Lower lobe of right lung (tissue), 2 donors: ENCODE measurements at regions not wholly inside any gene's neighbourhood (a gene's known extent, or its start where the extent isn't known, plus 50 kb on each side); places are given as distances from the start of the nearest gene placed in this dataset.

Experiments
- ATAC-seq, 2 donors: fragments of 200-7000 bp; cut with Tn5 transposase; one replicate each; pipeline ENCODE4 v1.9.1; 2020 to 2022; ENCODE audit warnings: mild to moderate bottlenecking in 2 of 2, moderate library complexity in 2 of 2
- DNase-seq: peaks from one replicate; pipeline ENCODE4 v3.0.0-alpha.2; 2020
- H3K27ac ChIP-seq: fragments of 200-600 bp; one replicate; pipeline ENCODE4 v1.8.0; 2022
- H3K27me3 ChIP-seq: fragments of 200-600 bp; one replicate; pipeline ENCODE4 v1.8.0; 2022; ENCODE audit warnings: low read depth
- H3K36me3 ChIP-seq: fragments of 200-600 bp; one replicate; pipeline ENCODE4 v1.8.0; 2022; ENCODE audit warnings: mild to moderate bottlenecking
- H3K4me1 ChIP-seq: fragments of 200-600 bp; one replicate; pipeline ENCODE4 v1.8.0; 2022
- H3K4me3 ChIP-seq: fragments of 200-600 bp; one replicate; pipeline ENCODE4 v1.8.0; 2022; ENCODE audit warnings: mild to moderate bottlenecking
- H3K9me3 ChIP-seq: fragments of 200-600 bp; one replicate; pipeline ENCODE4 v1.8.0; 2022
- intact Hi-C: fragments of 100-400 bp; cut with DNase I; formaldehyde crosslinking; loops from one replicate; pipeline ENCODE4 v1.11.0; 2022
- TF ChIP-seq, protein P1 (sequence below): fragments of 200-600 bp; IDR thresholded peaks from one replicate; pipeline ENCODE4 v1.8.0; 2022; ENCODE audit warnings: antibody characterized with exemption, mild to moderate bottlenecking
- donor health status: DM: no; HTN: yes; CAD: no; lungs with severe emphysema.

DNA sequence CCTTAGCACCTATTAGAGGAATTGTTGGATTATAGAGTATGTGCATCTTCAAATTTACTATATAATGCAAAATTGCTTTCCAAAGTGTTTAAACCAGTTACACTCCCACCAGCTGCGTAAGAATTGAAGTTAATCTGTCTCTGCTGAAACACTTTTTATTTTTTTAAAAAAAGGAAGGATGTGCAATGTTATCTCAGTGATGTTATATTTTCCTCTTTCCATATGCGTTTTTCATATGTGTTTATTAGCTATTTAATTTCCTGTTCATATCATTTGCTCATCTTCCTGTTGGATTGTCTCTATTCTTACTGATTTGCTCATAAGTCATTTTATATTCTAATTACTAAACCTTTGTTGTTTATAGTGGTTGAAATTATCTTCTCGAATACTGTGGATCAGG lies 63.2 kb upstream of the RFX8 start:
- no peaks in the 10 kb centered on the region for H3K9me3 ChIP-seq
- TF ChIP-seq, protein P1, sequence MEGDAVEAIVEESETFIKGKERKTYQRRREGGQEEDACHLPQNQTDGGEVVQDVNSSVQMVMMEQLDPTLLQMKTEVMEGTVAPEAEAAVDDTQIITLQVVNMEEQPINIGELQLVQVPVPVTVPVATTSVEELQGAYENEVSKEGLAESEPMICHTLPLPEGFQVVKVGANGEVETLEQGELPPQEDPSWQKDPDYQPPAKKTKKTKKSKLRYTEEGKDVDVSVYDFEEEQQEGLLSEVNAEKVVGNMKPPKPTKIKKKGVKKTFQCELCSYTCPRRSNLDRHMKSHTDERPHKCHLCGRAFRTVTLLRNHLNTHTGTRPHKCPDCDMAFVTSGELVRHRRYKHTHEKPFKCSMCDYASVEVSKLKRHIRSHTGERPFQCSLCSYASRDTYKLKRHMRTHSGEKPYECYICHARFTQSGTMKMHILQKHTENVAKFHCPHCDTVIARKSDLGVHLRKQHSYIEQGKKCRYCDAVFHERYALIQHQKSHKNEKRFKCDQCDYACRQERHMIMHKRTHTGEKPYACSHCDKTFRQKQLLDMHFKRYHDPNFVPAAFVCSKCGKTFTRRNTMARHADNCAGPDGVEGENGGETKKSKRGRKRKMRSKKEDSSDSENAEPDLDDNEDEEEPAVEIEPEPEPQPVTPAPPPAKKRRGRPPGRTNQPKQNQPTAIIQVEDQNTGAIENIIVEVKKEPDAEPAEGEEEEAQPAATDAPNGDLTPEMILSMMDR: no peak
- H3K27me3 ChIP-seq: no peaks in the 10 kb centered on the region
- ATAC-seq: no peak
- no peaks in the 10 kb centered on the region for H3K36me3 ChIP-seq
- no peaks in the 10 kb centered on the region for H3K4me1 ChIP-seq
- H3K4me3 ChIP-seq: no peak overlapping the region
- DNase-seq: no peak
- H3K27ac ChIP-seq: no peak overlapping the region
- intact Hi-C loops: no loop called here

DNA sequence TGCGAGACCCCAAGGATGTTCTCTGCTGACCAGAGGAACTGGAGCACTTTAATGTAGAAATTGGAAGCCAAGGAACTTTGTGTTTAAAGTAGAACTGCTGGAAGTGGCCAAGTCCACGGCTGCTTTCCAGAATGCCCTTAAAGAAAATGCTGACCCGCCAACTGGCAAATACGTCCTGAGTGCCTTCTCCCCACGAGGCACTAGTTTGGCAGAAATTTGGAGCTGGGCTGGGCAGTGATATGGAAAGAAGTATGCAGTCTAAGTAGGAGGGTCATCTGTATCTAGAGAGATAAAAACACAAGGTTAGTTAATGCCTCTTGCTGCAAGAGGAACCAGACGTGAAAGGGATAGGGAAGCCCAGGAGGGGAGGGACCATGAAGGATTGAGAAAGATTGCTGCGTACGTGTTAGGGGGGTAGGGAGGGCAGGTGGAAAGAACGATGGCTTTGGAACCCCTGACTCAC lies 59.3 kb upstream of the RFX8 start:
- no peak overlapping the region for H3K27ac ChIP-seq
- intact Hi-C loops: no loop called here
- H3K4me1 ChIP-seq: no peaks in the 10 kb centered on the region
- TF ChIP-seq, protein P1: no peak
- H3K27me3 ChIP-seq: no peaks in the 10 kb centered on the region
- H3K4me3 ChIP-seq: no peak overlapping the region
- DNase-seq (no peak), ATAC-seq (peak; percentile 39 to 72)
- no peaks in the 10 kb centered on the region for H3K36me3 ChIP-seq
- H3K9me3 ChIP-seq: no peaks in the 10 kb centered on the region

DNA sequence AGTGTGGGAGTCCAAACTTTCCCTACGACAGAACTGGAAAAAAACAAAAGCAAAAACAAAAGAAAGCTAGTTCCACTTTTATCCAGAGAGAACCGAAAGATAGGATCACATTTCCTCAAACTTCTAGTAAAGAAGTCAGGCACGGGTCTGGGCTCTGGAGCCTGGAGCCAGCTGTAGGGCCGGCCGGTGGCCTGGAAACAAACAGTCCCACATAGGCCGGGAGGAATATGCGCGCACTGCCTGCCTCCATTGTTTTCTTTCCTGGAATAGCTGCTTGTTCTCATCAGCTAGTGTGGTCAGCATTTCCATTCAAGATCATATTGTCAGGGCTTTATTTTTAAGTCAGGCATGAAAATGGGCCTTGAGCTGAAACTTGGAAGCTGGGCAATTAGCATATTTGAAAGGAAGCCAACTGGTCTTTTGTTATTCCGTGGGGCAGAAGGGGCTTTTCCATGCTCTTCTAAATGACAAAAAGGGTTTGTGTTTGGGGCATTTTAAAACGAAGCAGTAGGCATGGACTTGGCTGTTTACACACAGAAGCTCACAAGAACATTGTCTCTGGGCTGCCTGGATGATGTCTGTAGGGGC lies 58.7 kb upstream of the RFX8 start:
- peak; percentile 42 to 56 for ATAC-seq
- TF ChIP-seq, protein P1: no peak
- intact Hi-C loops: no loop called here
- Histone ChIP-seq H3K4me1 (no peaks in the 10 kb centered on the region), H3K27me3 (no peaks in the 10 kb centered on the region), H3K4me3 (no peak overlapping the region), H3K27ac (no peak overlapping the region), H3K9me3 (no peaks in the 10 kb centered on the region), H3K36me3 (no peaks in the 10 kb centered on the region)
- DNase-seq: no peak

DNA sequence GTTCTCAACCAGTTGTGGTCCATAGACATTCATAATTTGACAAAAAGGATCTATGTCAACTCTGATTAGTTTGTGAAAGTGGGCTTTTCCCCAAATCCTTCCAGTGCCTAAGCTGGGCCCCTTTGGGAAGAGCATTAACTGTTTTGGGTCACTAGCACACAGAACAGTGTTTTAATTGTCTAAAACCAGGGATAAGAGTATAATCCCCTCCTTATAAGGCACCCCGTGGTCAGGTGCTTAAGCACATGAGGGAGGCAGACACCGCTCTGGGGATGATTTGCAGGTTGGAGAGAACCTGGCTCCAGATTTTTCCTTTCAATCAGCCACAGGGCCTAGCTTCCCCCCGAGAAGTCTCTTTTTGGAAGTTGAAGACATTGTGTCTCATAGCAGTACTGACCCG lies 53.6 kb upstream of the RFX8 start:
- ATAC-seq: no peak
- DNase-seq: no peak

DNA sequence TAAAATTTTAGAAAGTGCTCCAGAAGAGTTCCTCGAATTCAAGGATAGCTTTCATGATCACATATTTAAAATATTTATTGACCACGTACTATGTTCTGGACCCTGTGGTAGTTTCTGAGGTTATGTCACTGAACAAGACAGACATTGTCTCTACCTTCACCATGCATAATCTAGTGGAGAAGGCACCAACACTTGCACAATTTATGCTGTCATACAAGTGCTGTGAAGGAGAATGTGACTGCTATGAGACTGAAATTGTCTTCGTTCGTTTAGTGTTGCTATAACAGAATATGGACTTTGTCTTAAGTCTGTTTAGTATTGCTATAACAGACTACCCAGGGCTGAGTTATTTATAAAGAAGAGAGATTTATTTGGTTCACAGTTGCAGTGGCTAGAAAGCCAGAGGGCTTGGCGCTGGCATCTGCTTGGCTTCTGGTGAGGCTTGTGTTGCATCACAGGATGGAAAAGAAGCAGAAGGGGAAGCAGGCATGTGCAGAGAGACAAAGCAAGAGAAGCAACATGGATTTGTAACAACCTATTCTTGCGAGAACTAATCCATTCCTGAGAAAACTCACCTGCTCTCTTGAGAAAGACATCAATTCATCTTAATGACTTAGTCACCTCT lies 50.0 kb upstream of the RFX8 start:
- TF ChIP-seq, protein P1: no peak
- Histone ChIP-seq H3K36me3 (no peaks in the 10 kb centered on the region), H3K4me3 (no peak overlapping the region), H3K9me3 (no peaks in the 10 kb centered on the region), H3K27me3 (no peaks in the 10 kb centered on the region), H3K4me1 (peaks cover 8% of the 10 kb centered on the region), H3K27ac (no peak overlapping the region)
- DNase-seq (no peak), ATAC-seq (no peak)
- intact Hi-C loops: no loop called here

More for the DNA sequence above, 53.6 kb upstream of the RFX8 start:
- TF ChIP-seq, protein P1: no peak
- H3K4me3 ChIP-seq: no peak overlapping the region
- H3K9me3 ChIP-seq: no peaks in the 10 kb centered on the region
- intact Hi-C loops: no loop called here
- H3K36me3 ChIP-seq: no peaks in the 10 kb centered on the region
- no peaks in the 10 kb centered on the region for H3K27me3 ChIP-seq
- no peak overlapping the region for H3K27ac ChIP-seq
- H3K4me1 ChIP-seq: no peaks in the 10 kb centered on the region
